Activated naive CD8-positive, alpha-beta T cell treated with anti-CD3 and anti-CD28 coated beads for 36 hours (primary cell): ENCODE measurements at regions not wholly inside any gene's neighbourhood (a gene's known extent, or its start where the extent isn't known, plus 50 kb on each side); places are given as distances from the start of the nearest gene placed in this dataset.

Experiments
- DNase-seq: peaks from one replicate; pipeline ENCODE4 v3.0.0; 2021
- H3K27ac Mint-ChIP-seq: one replicate; pipeline ENCODE4 v1.8.0; 2022; ENCODE audit warnings: mild to moderate bottlenecking, moderate library complexity, mixed read lengths
- H3K27me3 Mint-ChIP-seq: one replicate; pipeline ENCODE4 v1.8.0; 2022; ENCODE audit warnings: mild to moderate bottlenecking, mixed read lengths
- H3K36me3 Mint-ChIP-seq: one replicate; pipeline ENCODE4 v1.8.0; 2021; ENCODE audit warnings: mild to moderate bottlenecking, mixed read lengths
- H3K4me1 Mint-ChIP-seq: one replicate; pipeline ENCODE4 v1.8.0; 2021; ENCODE audit warnings: mixed read lengths
- H3K4me3 Mint-ChIP-seq: one replicate; pipeline ENCODE4 v1.8.0; 2022; ENCODE audit warnings: mild to moderate bottlenecking, moderate library complexity, mixed read lengths
- H3K9me3 Mint-ChIP-seq: one replicate; pipeline ENCODE4 v1.8.0; 2022; ENCODE audit warnings: mixed read lengths

DNA sequence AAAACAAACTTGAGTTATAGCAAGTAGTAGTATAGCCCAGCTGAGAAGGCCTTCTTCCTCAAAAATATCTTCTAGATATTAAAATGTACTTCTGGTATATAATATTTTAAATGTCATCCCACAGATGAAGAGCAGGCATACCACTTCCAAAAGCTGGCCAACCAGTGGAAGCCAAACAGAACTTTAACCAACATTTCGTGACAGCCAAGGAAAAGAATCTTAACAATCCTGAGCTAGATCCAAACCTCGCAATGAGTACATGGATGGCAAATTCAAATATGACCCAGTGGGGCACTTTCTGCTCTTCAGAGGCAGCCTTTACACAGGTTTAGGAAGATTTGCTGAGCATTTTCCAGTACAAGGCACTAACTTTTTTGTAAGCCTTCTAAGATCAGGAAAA is 91.8 kb upstream of the ACO1 start:
- Mint-ChIP-seq H3K4me1 (no peaks in the 10 kb centered on the region), H3K27ac (no peak overlapping the region), H3K36me3 (no peaks in the 10 kb centered on the region), H3K27me3 (peaks cover 2% of the 10 kb centered on the region), H3K9me3 (no peaks in the 10 kb centered on the region), H3K4me3 (no peak overlapping the region)
- DNase-seq, result no peak

DNA sequence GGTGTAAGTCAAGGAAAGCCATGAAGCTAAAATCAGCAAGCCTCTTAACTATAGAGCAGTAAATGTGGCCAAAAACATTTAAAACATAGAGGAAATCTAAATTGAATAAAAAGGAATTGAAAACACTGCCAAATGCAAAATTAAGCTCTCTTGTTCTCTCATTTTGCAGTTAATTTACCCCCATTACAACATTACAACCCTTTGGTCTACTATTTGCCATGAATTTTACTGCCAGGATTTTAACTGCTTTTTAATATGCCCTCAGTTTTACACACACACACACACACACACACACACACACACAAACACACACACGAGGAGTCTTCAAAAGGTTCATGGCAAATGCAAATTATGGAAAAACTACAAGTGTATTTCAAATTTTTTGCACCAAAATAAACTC is 91.4 kb upstream of the ACO1 start:
- DNase-seq, result no peak
- Mint-ChIP-seq H3K4me3 (no peak overlapping the region), H3K27me3 (peaks cover 6% of the 10 kb centered on the region), H3K27ac (no peak overlapping the region), H3K9me3 (no peaks in the 10 kb centered on the region), H3K36me3 (no peaks in the 10 kb centered on the region), H3K4me1 (no peaks in the 10 kb centered on the region)

DNA sequence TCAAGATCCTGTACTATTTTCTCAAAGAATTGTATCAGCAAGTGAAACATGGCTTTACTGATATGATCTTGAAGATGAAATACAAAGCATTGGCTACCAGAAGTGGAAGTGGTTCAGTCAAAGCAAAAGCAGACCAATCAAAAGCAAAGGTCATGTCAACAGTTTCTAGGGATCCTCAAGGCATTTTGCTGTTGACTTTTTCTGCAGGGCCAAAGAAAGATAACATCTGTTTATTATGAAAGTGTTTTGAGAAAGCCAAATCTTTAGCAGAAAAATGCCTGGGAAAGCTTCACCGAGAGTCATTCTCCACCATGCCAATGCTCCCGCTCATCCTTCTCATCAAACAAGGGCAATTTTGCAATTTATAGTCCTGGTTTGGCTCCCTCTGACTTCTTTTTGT is 90.3 kb upstream of the ACO1 start:
- Mint-ChIP-seq H3K27me3 (peaks cover 9% of the 10 kb centered on the region), H3K4me3 (no peak overlapping the region), H3K27ac (no peak overlapping the region), H3K4me1 (no peaks in the 10 kb centered on the region), H3K9me3 (no peaks in the 10 kb centered on the region), H3K36me3 (no peaks in the 10 kb centered on the region)
- no peak for DNase-seq

DNA sequence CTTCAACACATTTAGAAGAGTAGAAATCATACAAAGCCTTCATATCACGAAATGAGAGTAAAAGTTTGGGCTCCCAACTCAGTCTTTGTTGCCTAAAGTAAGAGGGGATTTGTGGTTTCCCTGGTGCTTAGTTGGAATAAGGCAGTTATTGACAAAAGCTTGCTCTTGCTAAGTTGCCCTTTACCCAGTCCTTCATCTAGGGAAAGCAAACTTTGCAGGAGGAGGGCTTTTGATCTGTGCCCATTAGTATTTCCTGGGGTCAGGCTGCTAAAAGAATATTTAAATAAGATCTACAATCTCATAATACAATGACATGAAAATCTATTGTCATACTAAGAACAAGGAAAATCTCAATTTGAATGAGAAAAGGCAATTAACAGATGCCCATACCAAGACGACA is 84.1 kb upstream of the ACO1 start:
- H3K4me3 Mint-ChIP-seq, result no peak overlapping the region
- DNase-seq, result no peak
- no peak overlapping the region for H3K27ac Mint-ChIP-seq
- peaks cover 17% of the 10 kb centered on the region for H3K27me3 Mint-ChIP-seq
- no peaks in the 10 kb centered on the region for H3K36me3 Mint-ChIP-seq
- no peaks in the 10 kb centered on the region for H3K9me3 Mint-ChIP-seq
- H3K4me1 Mint-ChIP-seq, result no peaks in the 10 kb centered on the region

DNA sequence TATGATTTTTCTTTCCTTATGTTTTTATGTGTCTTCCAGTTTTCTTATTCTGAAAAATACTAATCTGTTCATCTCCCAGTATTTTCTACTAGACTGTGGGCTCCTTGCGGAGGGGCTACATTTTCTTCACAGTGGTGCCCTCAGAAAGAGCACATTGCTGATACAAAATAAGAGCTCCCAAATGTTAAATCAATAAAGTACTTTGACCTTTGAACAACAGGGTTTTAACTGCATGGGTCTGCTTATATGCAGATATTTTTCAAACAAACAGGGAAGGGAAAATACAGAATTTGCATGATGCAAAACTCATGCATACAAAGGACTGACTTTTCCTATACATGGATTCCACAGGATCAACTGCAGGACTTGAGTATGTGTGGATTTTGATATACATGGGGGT is 79.9 kb upstream of the ACO1 start:
- no peaks in the 10 kb centered on the region for H3K4me1 Mint-ChIP-seq
- peaks cover 7% of the 10 kb centered on the region for H3K9me3 Mint-ChIP-seq
- no peak overlapping the region for H3K27ac Mint-ChIP-seq
- no peak for DNase-seq
- peaks cover 18% of the 10 kb centered on the region for H3K27me3 Mint-ChIP-seq
- no peak overlapping the region for H3K4me3 Mint-ChIP-seq
- H3K36me3 Mint-ChIP-seq, result no peaks in the 10 kb centered on the region

DNA sequence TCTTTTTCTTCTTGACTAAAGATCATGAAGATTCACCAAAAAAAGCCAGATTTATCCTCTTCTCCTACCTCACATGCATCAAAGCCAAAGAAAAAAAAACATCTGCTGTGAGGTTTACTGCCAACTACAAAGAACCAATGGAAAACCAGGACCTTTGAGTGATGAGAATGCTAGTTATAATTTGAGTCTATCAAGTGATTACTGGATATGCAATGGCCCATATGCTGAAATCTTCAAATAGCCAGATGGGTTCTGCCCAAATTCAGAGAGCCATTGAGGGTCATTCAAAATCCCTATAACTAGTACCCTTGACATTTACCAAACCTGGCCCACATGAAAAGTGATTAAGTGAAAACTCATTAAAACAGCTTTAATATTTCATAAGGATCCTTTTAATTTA is 78.4 kb upstream of the ACO1 start:
- no peak for DNase-seq
- peaks cover 14% of the 10 kb centered on the region for H3K27me3 Mint-ChIP-seq
- no peaks in the 10 kb centered on the region for H3K36me3 Mint-ChIP-seq
- peaks cover 7% of the 10 kb centered on the region for H3K9me3 Mint-ChIP-seq
- no peak overlapping the region for H3K4me3 Mint-ChIP-seq
- no peak overlapping the region for H3K27ac Mint-ChIP-seq
- H3K4me1 Mint-ChIP-seq, result no peaks in the 10 kb centered on the region

DNA sequence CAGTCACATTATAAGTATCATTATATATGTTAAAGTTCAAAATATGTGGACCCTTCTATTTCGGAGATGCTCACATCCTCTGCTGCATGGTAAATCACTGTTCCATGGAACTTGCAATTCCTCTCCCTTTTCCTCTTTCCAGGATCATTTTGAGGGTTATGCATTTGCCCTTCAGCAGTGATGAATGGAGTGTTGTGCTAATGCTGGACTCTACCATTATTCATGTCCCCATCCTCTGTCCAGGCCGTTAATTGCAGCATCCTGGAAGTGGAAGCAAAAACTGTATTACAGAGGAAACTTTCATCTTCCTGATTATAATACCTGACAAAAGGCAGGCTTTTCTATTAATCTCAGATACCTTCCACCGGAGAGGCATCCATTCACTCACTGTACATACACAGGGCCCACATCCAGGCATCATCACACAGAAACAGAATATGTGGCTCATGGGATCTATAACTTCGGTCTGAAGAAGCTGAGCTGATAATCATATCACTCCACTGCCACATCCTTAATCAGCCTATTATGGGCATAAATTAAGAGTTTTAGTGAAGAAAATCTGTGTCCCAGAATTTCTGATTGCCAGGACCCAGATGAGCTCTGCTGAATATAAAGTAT is 65.0 kb upstream of the ACO1 start:
- Mint-ChIP-seq H3K27ac (no peak overlapping the region), H3K36me3 (no peaks in the 10 kb centered on the region), H3K4me1 (no peaks in the 10 kb centered on the region), H3K4me3 (no peak overlapping the region), H3K9me3 (peaks cover 12% of the 10 kb centered on the region), H3K27me3 (peaks cover 3% of the 10 kb centered on the region)
- DNase-seq, result no peak

DNA sequence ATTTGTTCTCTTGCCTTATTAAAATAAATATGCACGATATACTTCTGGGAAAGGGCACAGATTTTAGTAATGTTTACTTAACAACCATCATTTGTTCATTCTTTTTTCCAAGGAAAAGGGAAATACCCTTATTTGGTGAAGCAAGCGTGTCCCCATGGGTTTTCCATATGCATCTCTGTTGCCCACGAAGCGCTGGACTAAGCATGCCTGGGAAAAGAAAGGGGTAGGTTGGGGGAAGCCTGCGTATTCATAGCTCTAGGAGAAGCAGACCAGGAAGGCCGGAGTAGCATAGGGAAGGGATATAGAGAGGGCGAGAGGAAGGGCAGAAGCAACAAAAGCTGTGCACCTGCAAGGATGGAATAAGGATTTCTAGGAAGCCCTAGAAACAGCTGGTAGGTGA is 61.8 kb upstream of the ACO1 start:
- H3K4me1 Mint-ChIP-seq, result no peaks in the 10 kb centered on the region
- no peak for DNase-seq
- no peaks in the 10 kb centered on the region for H3K36me3 Mint-ChIP-seq
- no peak overlapping the region for H3K27ac Mint-ChIP-seq
- no peaks in the 10 kb centered on the region for H3K9me3 Mint-ChIP-seq
- peaks cover 7% of the 10 kb centered on the region for H3K27me3 Mint-ChIP-seq
- H3K4me3 Mint-ChIP-seq, result no peak overlapping the region

DNA sequence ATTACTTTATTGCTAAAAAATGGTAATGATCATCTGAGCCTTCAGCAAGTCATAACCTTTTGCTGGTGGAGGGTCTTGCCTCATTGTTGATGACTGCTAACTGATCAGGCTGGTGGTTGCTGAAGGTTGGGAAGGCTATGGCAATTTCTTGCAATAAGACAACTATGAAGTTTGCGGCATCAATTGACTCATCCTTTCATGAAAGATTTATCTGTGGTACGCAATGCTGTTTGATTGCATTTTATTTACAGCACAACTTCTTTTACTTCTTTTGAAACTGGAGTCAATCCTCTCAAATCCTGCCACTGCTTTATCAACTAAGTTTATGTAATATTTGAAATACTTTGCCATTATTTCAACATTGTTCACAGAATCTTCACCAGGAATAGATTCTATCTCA is 58.3 kb upstream of the ACO1 start:
- Mint-ChIP-seq H3K36me3 (no peaks in the 10 kb centered on the region), H3K4me3 (no peak overlapping the region), H3K9me3 (no peaks in the 10 kb centered on the region), H3K27me3 (peaks cover 14% of the 10 kb centered on the region), H3K27ac (no peak overlapping the region), H3K4me1 (no peaks in the 10 kb centered on the region)
- DNase-seq, result no peak

DNA sequence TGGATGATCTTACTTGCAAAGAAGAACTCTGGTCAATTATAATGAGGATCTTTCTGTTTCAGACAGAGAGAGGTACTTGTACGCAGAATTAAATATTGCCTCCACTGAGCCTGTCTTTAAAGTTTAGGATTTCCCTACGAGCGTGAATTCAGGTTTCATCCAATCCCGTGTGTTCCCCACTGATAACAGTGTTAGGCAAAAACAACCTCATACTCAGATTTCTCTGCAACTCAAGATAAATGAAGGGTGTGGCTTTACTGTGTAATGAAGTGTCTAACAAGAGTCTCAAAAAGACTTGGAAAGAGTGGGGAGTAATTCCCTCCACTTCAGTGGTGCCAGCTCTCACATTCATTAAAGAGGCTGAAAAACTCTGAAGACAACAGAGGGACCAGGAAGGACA is 53.2 kb upstream of the ACO1 start:
- Mint-ChIP-seq H3K4me3 (no peak overlapping the region), H3K27ac (no peak overlapping the region), H3K36me3 (no peaks in the 10 kb centered on the region), H3K4me1 (no peaks in the 10 kb centered on the region), H3K27me3 (peaks cover 10% of the 10 kb centered on the region), H3K9me3 (no peaks in the 10 kb centered on the region)
- DNase-seq, result no peak

DNA sequence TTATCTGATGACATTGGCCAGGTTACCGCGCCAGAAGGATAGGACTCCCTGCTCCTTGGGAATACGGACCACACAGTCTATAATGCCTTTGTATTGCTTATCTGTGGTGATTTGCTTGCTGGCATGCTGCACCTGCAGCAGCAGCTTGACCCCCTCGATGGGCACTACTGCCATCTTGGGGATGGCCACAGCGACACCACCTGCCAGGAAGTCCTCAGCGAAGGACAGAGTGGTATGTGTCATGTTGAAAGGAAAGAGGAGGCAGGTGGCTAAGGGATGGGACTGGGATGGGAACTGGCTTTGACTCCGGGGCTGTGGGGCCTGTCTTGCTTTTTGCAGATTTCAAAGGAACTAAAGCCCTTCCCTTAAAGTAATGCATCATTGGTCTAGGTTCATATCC is 50.3 kb upstream of the ACO1 start:
- Mint-ChIP-seq H3K27me3 (peaks cover 4% of the 10 kb centered on the region), H3K27ac (no peak overlapping the region), H3K36me3 (no peaks in the 10 kb centered on the region), H3K4me1 (no peaks in the 10 kb centered on the region), H3K9me3 (no peaks in the 10 kb centered on the region), H3K4me3 (no peak overlapping the region)
- no peak for DNase-seq
